NOMO-1 treated with DMSO at 0.1 percent for 48 hours (cell line): ENCODE measurements at regions not wholly inside any gene's neighbourhood (a gene's known extent, or its start where the extent isn't known, plus 50 kb on each side); places are given as distances from the start of the nearest gene placed in this dataset.
"Not testable (repeated sequence)": the region's sequence is repeated elsewhere in the genome, so short reads cannot be mapped to it uniquely, and the experiment has no call there.

ENCODE experiments used
- DNase-seq: peaks from one replicate; lab custom pipeline; 2025; ENCODE audit not compliant: unreplicated experiment; lab: John Stamatoyannopoulos, UW

- DNase-seq = no peak
Measured at GRCh38 chr12:22808860-22809259, 183.9 kb downstream of the ETNK1 start.

DNA sequence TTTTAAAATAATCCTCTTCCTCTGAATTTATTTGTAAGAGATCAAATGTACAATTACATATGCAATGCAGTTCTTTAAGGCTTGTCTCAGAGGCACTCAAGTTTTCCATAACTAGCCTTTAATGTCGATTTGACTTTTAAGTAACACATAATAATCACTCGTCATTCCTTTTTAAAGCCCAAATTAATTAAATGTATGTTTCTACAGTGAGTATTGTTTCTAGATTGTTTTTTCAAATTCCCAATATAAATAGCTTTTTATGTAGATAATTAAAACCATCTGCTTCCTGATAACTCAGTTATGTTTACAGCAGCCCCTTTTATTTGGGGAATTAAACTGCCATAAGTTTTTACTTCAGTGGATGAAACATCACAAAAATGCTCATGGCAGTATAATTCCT lies 185.1 kb downstream of the ETNK1 start:
- no peak for DNase-seq

- no peak for DNase-seq
Measured at GRCh38 chr12:22812531-22812930, 187.6 kb downstream of the ETNK1 start.

DNA sequence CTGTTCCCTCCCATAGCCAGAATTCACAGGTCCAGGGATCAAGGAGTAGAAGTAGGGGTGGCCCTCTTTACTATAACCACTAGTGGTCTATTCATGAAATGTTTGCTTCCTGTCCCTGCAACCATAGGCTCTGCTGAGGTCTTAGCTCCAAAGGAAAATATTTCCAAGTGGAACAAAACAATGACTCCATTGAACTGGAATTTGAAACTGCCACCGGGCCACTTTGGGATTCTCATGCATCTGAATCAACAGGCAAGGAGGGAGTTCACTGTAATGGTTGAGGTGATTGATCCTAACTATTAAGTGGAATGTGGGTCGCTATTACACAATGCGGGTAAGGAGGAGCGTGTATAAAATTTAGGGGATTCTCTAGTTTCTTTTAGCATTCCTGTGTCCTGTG lies 197.0 kb downstream of the ETNK1 start:
- no peak for DNase-seq

GRCh38 chr12:22826026-22826425 lies 201.1 kb downstream of the ETNK1 start:
- no peak for DNase-seq

DNA sequence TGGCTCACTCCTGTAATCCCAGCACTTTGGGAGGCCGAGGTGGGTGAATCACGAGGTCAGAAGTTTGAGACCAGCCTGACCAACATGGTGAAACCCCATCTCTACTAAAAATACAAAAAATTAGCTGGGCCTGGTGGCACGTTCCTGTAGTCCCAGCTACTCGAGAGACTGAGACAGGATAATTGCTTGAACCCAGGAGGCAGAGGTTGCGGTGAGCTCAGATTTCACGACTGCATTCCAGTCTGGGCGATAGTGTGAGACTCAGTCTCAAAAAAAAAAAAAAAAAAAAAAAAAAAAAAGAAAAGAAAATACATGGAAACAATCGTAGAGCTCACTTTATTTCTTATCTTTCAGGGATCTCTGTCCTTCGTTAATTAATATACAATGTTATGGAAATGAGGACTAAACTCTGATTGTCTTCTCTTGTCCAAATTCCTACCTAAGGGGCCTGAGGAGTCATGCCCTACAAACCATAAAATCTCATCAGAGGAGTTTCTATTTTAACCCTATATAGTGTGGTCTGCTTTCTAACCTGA lies 201.5 kb downstream of the ETNK1 start:
- not testable (repeated sequence) for DNase-seq

- DNase-seq = no peak
Measured at GRCh38 chr12:22828066-22828465, 203.1 kb downstream of the ETNK1 start.

- DNase-seq = no peak
Measured at GRCh38 chr12:22835431-22835830, 210.5 kb downstream of the ETNK1 start.

DNA sequence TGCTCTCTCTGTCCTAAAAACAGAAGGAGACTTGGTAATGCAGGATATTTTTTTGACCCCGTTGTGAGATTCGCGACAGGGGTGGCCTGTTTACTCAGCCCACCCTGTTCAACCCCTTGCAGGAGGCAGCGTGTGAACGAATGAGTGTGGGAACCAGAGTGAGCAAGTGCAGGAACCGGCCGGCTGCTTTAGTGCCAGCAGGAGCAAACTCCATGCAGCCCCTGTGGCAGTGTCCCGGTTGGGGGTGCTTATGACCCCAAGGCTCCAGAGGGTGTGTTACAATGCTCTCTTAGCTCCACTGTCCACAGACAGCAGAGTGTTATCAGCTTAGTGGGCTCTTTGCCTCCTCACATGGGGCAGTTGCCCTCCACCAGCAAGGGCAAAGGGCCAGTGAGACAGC lies 225.2 kb downstream of the ETNK1 start:
- DNase-seq = no peak

DNA sequence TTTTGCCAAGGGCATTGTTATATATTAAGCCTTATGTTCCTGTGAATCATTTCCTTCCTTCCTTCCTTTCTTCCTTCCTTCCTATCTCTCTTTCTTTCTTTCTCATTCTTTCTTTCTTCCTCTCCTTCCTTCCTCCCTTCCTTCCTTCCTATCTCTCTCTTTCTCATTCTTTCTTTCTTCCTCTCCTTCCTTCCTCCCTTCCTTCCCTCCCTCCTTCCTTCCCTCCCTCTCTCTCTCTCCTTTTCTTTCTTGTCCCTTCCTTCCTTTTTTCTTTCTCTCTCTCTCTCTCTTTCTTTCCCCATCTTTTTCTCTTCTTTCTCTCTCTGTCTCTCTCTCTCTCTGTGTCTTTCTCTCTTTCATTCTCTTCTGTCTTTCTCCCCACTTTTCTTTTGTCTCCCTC lies 226.6 kb downstream of the ETNK1 start:
- DNase-seq = no peak

DNA sequence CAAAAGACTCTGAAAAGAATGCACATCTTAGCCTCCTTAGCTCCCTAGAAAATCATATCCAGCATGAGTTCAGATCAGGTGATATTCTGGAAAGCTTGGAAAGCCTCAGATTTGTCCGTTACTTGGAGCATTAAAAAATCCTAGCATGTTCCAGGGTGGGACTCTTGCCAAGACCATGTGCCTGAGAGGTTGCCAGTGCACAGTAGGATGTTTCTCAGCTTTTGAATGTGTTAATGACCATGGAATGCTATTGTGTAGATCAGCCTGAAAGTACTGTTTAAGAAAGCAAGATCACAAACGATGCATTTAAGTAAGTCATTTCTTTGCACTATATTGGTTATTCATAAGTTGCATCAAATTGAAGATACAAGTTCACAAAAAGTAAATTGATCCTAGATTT lies 230.5 kb downstream of the ETNK1 start:
- DNase-seq = no peak

DNA sequence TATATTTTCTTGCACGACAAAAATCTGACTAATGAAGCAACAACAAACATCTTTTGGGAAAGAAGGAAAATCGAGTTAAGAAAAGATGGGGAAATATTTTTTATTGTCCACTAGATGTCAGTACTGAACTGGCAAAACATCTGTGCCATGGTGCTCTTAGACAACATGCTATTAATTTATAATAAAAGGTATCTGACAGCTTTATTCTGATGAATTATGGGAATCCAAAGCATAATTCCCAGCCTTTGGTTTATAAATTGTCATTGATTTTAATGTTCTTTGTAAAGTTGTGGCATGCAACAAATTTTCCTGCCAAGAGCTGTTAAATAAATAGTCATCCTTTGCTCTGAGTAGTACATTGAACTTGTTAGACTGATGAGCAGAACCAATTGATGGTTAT lies 231.2 kb downstream of the ETNK1 start:
- peak; percentile 21 for DNase-seq

GRCh38 chr12:22858849-22859570 lies 234.0 kb downstream of the ETNK1 start:
- no peak for DNase-seq

DNA sequence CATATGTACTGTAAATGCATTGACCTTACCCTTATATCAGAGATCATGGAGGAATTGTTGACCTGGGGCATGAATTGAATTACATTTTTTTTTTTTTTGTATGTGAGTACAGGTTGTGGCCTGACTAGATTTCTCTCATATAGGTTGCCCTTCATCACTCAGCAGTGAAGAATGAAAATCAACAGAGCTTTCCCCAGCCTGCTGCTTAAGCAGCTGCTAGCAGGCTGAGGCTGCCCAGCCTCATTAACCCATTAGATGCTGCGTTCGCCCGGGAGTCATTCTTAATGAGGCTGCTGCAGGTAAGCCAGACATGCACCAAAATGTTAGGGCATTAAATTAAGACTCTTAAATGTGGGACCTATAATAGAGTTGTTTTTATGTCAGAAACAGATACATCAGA lies 236.0 kb downstream of the ETNK1 start:
- DNase-seq = no peak

DNA sequence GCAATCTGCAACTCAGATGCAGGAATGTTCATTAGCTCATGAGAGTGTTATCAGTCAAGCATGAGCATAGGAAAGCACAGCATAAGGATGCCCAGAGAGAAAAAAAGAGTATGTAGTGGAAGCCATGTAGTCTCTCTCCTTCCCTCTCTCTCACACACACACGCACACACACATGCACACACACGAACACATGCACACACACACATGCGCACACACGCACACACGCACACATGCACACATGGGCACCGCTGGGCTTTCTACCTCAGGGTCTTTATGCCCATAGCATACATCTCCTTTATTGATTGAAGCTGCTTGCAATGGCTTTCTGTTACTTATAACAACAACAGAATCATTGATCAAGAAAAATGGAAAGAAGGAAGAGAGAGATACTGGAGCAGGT lies 240.9 kb downstream of the ETNK1 start:
- no peak for DNase-seq

- no peak for DNase-seq
Measured at GRCh38 chr12:22866406-22866805, 241.4 kb downstream of the ETNK1 start.

GRCh38 chr12:22874151-22874550 lies 249.2 kb downstream of the ETNK1 start:
- DNase-seq = no peak

DNA sequence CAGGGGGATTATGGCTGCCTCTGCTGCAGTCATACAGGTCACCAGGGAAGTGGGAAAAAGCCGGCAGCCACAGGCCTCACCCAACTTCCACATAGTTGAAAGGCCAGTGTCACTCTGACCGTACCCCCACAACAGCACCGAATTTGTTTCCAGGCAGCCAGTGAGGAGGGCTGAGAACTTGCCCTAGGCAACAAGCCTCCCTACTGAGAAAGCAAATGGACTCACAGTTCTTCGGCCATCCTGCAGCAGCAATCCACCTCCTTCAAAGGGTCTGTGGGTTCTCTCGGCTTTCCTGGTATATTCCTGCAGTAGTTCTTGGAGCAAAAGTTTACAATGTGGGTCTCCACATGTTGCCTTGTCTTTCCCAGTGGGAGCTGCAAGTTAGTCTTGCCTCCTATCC lies 251.3 kb downstream of the ETNK1 start:
- DNase-seq = no peak

DNA sequence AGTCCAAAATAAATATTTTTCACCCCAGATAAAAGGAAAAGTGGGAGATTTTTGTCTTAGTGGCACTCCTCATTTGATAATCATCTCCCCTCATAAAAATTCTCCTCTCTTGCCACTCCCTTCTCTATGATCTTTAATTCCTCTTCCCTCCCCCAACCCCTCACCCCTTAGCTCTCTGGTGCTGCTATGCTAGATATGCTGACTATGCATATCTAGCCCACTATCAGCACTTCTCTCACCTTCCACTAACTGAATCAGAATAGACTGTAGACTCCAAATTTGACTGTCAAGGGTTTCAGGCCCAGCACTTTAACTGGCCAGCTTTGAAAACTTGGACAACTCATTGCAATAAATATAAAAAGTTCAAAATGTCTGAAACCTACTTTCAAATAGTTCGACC lies 254.2 kb downstream of the ETNK1 start:
- no peak for DNase-seq

DNA sequence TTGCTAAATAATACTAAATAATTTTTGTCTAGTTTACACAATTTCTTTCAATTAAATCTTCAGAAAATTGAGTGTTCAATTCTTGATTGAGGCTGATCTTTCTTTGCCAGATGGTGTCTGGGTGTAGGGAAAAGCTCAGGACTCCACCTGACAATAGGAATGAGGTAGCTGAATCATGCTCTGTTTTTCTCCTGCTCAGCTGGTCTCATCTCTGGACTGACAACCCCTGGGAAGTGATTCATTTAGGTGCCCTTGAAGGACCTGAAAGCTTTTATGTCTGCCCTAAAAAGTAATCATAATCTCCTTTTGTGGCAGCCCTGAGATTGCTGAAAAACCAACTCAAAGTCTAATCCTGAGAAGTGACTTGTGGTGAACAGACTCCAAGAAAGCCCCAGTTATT lies 255.4 kb downstream of the ETNK1 start:
- DNase-seq = no peak

DNA sequence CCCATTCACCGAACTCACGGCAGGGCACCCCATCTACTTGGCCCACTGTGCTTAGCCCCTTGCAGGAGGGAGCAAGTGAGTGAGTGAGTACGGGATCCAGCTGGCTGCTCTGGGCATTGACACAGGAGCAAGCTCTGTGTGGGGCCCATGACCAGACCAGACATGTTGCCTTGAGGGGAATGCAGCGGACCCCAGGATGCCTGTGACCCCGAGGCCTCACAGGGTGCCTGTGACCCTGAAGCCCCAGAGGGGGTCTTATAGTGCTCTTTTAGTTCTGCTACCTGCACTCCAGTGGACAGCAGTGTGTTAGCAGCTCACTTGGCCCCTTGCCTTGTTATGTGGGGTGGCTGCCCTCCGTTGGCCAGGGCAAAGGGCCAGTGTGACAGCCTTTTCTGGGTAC lies 255.8 kb downstream of the ETNK1 start:
- no peak for DNase-seq

- peak; percentile 42 for DNase-seq
Measured at GRCh38 chr12:22881878-22882385, 257.0 kb downstream of the ETNK1 start.

DNA sequence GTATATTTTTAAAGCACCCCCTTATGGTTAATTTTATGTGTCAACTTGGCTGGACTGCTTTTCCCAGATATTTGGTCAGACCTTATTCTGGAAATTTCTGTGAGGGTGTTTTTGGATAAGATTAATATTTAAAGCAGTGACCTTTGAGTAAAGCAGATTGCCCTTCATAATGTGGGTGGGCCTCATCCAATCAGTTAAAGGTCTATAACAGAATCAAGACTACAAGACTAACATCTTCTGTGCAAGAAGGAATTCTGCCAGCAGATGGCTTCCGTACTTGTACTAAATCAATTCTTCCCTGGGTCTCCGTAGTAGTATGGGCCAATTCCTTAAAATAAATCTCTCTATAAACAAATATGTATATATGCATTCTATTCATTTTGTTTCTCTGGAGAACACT lies 257.6 kb downstream of the ETNK1 start:
- no peak for DNase-seq
